Posterior vena cava (tissue), 2 donors: ENCODE measurements at regions not wholly inside any gene's neighbourhood (a gene's known extent, or its start where the extent isn't known, plus 50 kb on each side); places are given as distances from the start of the nearest gene placed in this dataset.
"Not testable (repeated sequence)": the region's sequence is repeated elsewhere in the genome, so short reads cannot be mapped to it uniquely, and the experiment has no call there.

Source experiments
- DNase-seq: peaks from one replicate; pipeline ENCODE4 v3.0.0-alpha.2; 2020; ENCODE audit warnings: low spot score
- intact Hi-C, 2 donors: fragments of 100-400 bp; cut with DNase I; formaldehyde crosslinking; loops; one replicate each; pipeline versions ENCODE4 v1.14.1 to v1.14.2; 2022 to 2023
- donor health status: DM: yes; HTN: yes; CAD: no.
- donor health status: DM: yes; HTN: yes; CAD: no.

DNA sequence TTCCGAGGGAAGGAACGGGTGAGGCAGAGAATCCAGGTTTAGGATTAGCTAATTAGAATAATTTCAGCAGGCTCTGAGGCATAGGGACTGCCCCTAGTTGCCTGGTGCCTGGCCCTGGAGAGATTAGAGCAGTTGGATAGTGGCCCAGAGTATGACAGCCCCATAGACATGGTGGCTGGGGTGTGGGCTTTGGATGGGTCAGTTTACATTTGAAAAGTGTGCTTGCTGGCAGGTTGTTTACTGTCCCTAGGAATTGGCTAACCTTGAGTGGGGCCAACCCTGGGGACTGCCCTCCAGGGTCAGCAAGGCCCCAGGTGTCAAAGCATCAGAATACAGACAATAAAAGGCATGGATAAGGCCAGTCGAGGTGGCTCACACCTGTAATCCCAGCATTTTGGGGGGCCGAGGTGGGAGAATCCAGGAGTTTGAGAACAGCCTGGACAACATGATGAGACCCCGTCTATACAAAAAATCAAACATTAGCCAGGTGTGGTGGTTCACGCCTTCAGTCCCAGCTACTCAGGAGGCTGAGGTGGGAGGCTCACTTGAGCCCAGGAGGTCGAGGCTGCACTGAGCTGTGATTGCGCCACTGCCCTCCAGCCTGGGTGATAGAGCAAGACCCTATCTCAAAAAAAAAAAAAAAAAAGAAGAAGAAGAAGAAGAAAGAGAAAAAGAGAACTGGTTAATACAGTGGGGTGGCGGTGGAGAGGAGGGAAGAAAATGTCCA lies 182.3 kb upstream of the PWP1 start:
- DNase-seq = no peak
- intact Hi-C loops = no loop called here

DNA sequence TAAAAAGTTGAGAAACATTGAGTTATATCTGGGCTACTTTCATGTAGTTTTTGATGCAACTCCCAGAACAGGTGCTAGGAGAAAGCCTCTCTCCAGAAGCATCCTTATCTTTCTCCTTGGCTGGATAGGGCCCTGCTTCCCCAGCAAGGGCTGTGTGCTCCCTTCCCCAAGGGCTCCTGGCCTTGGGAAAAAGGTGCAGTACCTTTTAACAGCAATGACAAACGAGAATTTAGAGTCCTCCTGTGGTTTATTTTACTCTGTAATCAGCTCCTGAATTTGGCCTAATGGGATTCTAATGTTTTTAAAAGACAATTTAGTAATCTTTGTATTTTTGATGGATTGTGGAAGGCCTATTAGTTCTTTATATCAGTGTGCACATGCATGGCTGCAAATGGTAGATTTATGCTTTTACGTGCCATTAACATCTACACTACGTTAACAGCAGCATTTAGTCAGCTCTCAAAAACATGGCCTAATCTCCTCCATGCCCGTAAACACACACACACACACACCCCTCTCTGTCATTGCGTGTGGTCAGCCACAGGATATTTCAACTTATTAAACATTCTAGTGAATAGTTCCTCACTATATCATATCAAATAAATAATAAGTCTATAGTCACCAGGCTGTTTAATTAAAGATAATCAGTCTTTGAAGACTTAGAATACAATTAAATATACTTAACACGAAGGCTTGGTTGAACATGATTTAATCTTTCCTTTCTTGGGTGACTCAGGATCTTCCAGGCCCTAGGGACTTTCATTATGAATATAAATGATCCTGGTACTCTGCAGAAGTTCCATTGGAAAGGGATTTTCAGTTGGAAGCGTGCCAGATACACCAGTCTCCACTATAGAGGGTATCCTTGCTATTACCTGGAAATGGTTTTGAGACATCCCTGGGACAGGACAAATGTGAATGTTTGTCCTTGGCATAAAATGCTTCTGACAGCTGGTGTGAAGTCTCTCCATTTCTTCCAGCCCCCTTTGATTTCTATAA lies 181.4 kb upstream of the PWP1 start:
- intact Hi-C loops = no loop called here
- no peak for DNase-seq

DNA sequence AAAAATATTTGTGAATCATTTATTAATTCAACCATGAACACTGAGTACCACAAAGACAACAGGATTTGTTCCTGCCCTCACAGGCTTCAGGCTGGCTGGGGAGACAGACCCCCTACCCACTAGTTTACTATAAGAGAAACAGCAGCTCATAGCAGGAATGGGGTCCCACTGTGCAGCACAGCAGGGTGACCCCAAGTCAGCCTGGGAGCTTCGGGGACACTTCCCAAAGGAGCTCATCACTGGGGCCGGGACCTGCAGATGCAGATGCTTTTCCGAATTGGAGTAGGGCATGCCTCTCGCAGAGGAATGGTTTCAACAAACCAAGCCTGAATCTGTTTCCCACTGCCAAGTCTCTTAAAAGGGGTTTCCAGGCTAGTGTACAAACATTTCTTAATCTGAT lies 176.2 kb upstream of the PWP1 start:
- DNase-seq = no peak
- intact Hi-C loops = no loop called here

DNA sequence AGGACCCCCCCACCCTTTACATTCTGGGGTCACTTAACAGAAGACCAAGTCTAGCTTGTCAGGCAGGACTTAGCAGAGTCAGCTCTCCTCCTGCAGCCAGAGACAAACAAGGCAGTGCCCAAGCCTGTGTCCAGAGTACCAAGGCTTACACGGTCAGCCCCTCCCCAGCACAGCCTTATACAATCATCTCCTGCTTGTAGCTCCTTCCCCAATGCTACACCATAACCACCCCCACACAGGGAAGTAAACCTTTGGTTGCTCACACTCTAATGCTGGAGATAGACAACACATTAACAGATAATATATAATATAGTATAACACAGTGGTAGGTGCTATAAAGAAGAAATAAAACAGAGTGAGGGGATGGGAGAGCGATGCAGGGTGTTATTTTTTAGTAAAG lies 175.4 kb upstream of the PWP1 start:
- no peak for DNase-seq
- intact Hi-C loops = no loop called here

DNA sequence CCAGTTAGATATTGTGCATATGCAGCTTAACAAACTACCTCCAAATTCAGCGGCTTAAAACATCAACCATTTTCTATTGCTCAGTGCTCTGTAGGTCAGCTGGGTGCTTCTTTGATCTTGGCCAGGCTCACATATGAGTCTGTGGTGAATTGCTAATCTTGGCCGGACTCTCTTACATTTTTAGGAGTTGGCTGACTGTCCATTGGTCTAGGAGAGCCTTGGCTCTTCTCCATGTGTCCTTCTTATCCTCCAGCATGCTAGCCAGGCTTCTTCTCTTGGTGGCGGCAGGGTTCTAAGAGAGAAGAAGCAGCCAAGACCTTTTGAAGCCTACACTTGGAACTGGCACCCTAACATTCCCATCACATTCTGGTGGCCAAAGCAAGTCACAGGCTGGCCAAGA lies 174.3 kb upstream of the PWP1 start:
- no peak for DNase-seq
- intact Hi-C loops = no loop called here

- no peak for DNase-seq
- intact Hi-C loops = no loop called here
Observed at GRCh38 chr12:107512391-107512790, 173.2 kb upstream of the PWP1 start.

DNA sequence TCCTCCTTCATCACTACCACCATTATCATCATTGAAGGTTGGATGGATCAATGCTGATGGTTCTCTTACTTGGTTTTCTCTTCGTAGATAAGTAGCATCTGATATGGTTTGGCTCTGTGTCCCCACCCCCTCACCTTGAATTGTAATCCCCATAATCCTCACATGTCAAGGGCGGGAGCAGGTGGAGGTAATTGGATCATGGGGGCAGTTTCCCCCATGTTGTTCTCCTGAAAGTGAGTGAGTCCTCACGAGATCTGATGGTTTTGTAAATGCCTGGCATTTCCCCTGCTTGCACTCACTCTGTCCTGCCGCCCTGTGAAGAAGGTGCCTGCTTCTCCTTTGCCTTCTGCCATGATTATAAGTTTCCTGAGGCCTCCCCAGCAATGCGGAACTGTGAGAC lies 172.4 kb upstream of the PWP1 start:
- intact Hi-C loops = no loop called here
- no peak for DNase-seq

- no peak for DNase-seq
- intact Hi-C loops = no loop called here
Observed at GRCh38 chr12:107513636-107514400, 171.8 kb upstream of the PWP1 start.

- intact Hi-C loops = no loop called here
- DNase-seq = no peak
Observed at GRCh38 chr12:107514887-107515445, 170.6 kb upstream of the PWP1 start.

DNA sequence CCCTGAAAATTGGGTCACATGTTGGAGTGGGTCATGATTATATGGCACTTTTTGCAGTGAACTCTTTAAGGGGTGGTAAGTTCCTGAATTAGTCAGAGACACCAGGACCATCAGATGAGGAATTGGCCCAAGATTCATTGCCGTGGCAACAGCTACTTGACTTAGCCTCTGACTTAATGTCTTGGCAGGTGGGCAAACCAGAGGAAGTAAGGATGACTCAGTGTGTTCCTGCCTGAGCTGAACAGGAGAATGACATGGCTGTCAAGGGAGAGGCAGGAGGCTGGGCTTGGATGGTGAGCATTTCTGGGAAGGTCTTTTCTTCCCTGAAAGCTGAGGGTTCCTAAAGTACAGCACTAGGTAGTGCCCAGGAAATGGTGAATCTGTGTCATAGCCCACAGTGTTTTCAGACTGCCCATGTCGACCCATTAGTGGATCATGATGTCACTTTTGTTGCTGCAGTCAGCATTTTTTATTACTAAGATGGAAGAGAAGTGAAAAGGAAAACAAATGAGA lies 170.1 kb upstream of the PWP1 start:
- DNase-seq = no peak
- intact Hi-C loops = no loop called here

DNA sequence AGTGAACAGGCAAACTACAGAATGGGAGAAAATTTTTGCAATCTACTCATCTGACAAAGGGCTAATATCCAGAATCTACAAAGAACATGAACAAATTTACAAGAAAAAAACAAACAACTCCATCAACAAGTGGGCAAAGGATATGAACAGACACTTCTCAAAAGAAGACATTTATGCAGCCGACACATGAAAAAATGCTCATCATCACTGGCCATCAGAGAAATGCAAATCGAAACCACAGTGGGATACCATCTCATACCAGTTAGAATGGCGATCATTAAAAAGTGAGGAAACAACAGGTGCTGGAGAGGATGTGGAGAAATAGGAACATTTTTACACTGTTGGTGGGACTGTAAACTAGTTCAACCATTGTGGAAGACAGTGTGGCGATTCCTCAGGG lies 167.8 kb upstream of the PWP1 start:
- intact Hi-C loops, DNase-seq: not testable (repeated sequence)

DNA sequence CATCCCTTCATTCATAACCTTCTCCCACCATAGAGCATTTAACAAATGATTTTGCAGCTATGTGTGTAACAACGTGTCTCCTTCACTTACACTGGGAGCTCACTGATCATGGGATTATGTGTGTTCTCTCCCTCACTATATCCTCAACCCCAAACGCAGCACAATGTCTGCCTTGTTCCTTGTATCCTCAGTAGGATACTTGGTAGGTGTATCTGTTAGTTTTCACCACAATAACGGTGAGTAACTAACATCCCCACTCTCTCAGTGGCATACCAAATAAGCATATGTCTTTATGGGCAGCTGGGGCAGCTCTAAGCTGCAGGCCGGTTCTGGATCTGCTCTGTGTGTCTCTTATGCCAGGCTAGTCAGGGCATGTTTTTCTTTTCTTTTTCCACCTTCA lies 166.7 kb upstream of the PWP1 start:
- no peak for DNase-seq
- intact Hi-C loops = no loop called here

DNA sequence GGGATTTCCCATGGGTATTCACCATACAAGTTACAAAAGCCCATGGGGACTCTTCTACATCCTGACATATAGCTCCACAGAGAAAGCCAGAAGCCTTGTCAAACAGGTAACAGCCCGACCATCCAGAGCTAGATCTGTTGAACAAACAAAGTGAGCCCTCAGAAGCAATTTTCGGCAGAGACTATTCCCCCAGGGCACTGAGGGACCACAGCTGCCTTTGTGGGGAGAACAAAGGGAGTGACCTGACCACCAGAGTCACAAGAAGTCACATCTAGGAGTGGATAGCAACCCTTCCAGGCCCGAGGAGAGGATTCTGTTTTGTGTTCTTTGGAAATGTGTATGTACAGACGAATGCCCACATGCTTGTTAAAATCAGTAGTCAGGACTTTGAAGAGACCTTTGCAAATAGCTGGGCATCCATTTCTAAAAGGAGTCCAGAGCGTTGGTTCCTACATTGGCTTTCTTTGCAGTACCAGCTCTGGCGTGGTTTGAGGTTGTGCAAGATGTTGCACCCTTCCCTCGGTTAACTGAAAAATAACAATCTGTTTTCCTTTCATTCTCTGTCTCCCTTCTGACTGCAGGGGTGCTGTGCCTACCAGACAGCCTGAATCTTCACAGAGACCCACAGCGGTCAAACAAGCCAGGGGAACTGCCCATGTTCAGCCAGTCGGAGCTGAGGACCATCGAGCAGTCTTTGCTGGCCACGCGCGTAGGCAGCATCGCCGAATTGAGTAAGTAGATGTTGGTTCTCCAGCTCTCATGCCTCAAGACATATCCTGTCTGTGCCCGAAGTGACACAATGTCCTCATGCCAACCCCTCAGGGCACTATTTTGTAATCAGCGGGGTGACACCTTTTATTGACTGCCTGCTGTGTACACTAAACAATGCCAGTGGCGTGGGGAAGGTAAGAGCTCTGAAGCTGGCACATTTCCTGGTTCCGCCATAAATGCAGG lies 165.4 kb upstream of the PWP1 start:
- intact Hi-C loops = no loop called here
- no peak for DNase-seq

- intact Hi-C loops = no loop called here
- DNase-seq = no peak
Observed at GRCh38 chr12:107521826-107522355, 163.7 kb upstream of the PWP1 start.

DNA sequence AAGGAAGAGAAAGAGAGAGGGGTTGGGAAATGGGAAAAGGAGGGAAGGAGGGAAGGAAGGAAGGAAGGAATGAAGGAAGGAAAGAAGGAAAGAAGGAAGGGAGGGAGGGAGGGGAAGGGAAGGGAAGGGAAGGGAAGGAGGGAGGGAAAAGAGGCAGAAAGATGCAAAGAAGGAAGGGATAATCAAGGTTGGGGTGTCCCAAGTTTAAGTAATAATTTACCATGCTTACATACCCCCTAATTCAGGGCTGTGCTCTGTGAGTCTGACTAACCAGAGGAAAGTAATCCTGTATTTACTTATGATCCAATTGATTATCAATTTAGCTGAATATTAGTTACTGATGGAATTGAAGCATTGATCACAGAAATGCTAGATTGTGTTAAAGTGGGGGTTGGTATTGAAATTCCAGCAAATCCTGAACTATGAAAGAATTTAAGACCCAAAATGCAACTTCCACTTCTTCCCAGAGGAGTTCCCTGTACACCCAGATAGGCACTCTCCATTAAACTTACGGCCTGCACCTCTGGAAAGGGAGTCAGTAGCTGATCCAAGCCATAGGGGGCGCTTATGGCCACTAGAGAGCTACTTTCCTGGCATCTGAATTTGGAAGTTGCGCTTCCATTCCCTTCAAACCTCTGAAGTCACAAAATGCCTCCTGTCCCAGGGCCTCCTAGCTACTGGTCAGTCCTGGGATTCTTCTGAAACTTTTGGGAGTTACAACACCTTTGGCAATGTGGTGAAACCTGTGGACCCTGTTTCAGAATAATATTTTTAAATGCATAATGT lies 162.7 kb upstream of the PWP1 start:
- intact Hi-C loops = no loop called here
- DNase-seq = no peak

- intact Hi-C loops = no loop called here
Observed at GRCh38 chr12:107523775-107524535, 161.6 kb upstream of the PWP1 start.

More at GRCh38 chr12:107523775-107524535, 161.6 kb upstream of the PWP1 start:
- DNase-seq = no peak
